Renal pelvis (tissue), 1 donor: ENCODE measurements at regions not wholly inside any gene's neighbourhood (a gene's known extent, or its start where the extent isn't known, plus 50 kb on each side); places are given as distances from the start of the nearest gene placed in this dataset.
A peak's percentile ranks its signal among the peaks of the same experiment; 100 is the strongest.
"Not testable (repeated sequence)": the region's sequence is repeated elsewhere in the genome, so short reads cannot be mapped to it uniquely, and the experiment has no call there.

Source experiments
- DNase-seq: peaks from one replicate; pipeline ENCODE4 v3.0.0-alpha.2; 2013

DNA sequence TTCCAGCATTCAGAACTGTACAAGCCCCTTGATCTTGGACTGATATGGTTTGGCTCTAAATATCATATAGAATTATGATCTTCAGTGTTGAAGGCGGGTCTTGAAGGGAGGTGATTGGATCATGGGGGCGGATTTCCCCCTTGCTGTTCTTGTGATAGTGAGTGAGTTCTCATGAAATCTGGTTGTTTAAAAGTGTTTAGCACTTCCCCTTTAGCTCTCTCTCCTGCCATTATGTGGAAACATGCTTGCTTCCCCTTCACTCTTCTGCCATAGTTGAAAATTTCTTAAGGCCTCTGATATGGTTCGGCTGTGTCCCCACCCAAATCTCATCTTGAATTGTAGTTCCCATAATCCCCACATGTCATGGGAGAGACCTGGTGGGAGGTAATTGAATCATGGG, 305.3 kb upstream of the CYRIA start:
- DNase-seq, result not testable (repeated sequence)

GRCh38 chr2:16962505-16962904, 296.9 kb upstream of the CYRIA start:
- DNase-seq, result peak; percentile 22

GRCh38 chr2:16960579-16960978, 294.9 kb upstream of the CYRIA start:
- DNase-seq, result no peak

DNA sequence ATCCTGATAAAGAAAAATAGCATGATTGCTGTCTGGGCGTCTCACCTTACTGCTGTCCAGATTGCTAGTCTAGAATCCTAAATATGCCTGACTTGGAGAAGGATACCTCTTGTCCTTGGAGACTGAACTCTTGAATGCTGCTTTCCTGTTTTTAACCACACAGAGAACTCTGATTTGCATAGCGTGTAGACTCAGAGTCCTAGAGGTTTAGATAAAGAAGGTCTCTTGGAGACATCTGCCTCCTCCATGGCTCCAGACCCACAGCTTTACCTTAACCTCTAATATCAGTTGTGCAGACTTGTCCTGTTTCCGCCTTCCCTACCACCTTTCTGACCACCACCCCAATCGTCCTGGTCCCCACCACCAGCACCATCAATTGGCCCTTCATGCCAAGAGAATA, 292.6 kb upstream of the CYRIA start:
- DNase-seq, result no peak

- no peak for DNase-seq
Observed at GRCh38 chr2:16952805-16953204, 287.2 kb upstream of the CYRIA start.

DNA sequence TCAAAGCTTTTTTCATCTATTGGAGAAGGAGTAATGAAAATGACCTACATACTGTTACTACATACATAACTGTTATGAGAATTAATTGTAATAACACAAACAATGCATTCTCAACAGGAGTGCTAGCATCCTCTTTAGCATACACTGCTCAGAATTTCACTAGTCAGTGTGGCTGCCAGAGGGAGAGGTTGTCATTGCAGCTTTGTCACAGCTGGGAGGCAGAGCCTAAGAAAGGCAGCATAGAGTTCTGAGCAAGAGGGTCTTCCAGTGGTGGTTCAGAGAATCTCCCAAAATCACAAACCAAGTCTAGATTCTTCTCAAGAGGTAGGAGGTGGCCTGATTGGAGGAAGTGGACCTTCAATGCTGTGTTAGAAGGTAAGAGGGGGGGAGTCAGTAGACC, 286.7 kb upstream of the CYRIA start:
- no peak for DNase-seq

GRCh38 chr2:16950436-16950835, 284.8 kb upstream of the CYRIA start:
- DNase-seq, result no peak

DNA sequence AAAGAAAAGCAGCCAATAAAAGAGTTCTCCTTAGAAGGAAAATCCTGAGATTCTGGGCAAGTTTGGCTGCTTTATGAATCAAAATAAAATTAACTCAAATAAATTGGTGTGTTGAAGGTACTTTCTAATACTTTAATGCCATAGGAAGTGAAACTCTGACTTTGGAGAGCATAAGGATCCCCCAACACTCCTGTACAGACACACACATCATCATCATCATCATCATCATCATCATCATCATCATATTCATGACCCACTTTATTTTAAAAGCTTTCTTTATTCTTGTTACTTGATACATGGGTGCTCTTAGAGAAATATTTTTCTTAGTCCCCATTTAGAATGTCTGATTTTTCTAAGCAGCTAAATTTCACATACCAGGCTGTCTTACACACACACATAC, 283.1 kb upstream of the CYRIA start:
- DNase-seq, result no peak

GRCh38 chr2:16948053-16948452, 282.4 kb upstream of the CYRIA start:
- no peak for DNase-seq

DNA sequence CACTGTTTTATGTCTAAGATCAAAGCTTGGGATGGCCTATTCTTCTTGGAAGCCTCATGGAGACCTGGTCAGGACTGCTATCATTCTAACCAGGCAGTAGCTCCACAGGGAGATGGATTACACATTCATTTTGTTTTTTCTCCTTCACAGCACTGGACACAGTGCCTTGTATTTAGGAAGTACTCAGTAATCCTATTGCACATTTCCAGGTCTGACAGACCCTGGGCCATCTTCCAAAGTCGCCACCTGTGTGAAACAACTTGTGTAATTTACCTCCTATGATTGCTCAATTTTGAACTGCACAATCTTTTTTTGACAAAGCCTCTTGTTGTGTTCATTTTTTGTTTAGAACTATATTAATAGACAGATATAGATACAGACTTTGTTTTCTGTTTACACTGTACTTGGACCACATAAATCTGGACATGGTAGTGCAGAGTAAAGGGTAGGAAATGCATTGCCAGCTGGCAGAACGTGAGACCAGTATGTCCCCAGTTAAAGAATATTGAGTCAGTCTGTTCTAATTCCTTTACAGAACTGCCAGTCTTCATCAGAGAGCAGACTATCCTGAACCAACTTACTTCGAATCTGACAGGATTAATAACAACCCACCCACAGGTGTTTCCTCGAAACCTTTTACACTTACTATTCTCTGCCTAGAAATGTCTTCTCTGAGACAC, 277.8 kb upstream of the CYRIA start:
- no peak for DNase-seq

- no peak for DNase-seq
Observed at GRCh38 chr2:16940214-16940613, 274.6 kb upstream of the CYRIA start.

GRCh38 chr2:16939771-16940170, 274.1 kb upstream of the CYRIA start:
- no peak for DNase-seq

- no peak for DNase-seq
Observed at GRCh38 chr2:16933355-16933754, 267.7 kb upstream of the CYRIA start.

- no peak for DNase-seq
Observed at GRCh38 chr2:16932826-16933225, 267.2 kb upstream of the CYRIA start.

DNA sequence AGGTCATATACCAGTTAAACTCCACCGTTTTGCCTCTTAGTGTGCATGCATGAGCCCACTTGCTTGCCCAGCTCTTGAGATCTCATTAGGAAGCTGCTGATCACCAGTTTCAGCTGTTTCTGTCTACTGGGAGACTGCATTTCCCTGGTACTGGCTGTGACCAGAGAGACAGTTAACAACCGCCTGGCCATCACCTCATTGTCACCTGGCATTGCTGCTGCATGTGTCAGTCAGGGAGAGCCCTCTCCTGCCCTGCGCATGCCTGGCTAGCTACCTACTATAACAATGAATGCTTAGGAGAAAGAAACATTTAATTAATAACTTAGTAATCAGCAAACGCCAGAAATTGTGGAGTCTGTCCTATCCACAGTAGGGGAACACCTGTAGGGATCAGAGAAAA, 265.8 kb upstream of the CYRIA start:
- no peak for DNase-seq

- DNase-seq, result no peak
Observed at GRCh38 chr2:16927398-16927797, 261.8 kb upstream of the CYRIA start.

- DNase-seq, result no peak
Observed at GRCh38 chr2:16925145-16925544, 259.5 kb upstream of the CYRIA start.

GRCh38 chr2:16915341-16915755, 249.7 kb upstream of the CYRIA start:
- not testable (repeated sequence) for DNase-seq

GRCh38 chr2:16911746-16912145, 246.1 kb upstream of the CYRIA start:
- DNase-seq, result no peak

- no peak for DNase-seq
Observed at GRCh38 chr2:16908656-16909055, 243.0 kb upstream of the CYRIA start.

DNA sequence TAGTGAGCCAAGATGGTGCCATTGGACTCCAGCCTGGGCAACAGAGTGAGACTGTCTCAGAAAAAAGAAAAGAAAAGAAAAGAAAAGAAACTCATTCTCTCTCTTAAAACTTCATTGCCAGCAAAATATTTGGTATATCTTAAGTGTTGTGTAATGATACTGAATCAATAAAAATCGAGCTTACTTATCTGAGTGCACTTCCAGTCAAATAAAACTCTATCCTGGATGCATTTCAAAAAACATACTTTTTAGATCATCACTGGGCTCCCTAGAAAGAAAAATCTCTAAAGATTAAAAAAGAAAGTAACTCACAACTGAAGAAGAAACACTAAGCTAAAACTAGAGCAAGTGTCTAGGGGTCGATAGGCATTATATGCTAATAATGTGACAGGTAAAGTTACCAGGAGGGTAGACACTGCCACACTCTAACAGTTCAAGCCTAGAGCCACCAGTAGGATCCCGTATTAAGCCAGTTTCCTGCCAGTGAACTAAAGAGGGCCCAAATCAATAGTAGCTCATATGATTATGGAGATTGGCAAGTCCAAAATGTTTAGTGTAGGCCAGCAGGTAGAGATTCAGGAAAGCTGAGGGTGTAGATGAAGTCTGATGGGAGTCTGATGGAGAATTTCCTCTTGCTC, 242.1 kb upstream of the CYRIA start:
- no peak for DNase-seq

DNA sequence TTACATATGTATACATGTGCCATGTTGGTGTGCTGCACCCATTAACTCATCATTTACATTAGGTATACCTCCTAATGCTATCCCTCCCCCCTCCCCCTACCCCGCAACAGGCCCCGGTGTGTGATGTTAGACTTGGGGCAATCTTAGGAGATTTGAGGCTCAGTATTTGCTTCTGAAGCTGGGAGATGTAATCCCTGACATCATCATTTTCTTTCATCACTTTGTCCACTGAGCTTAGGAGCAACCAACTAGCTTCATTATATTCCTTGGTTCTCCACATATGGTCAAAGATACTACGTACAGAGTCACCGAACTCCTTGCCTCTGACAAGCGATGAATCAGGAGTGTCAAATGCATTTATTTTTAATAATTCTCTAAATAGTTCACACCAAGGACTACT, 239.7 kb upstream of the CYRIA start:
- not testable (repeated sequence) for DNase-seq

GRCh38 chr2:16900405-16901025, 234.9 kb upstream of the CYRIA start:
- no peak for DNase-seq

- DNase-seq, result no peak
Observed at GRCh38 chr2:16899958-16900357, 234.3 kb upstream of the CYRIA start.
